ENCODE measurements at regions not wholly inside any gene's neighbourhood (a gene's known extent, or its start where the extent isn't known, plus 50 kb on each side); places are given as distances from the start of the nearest gene placed in this dataset.

DNA sequence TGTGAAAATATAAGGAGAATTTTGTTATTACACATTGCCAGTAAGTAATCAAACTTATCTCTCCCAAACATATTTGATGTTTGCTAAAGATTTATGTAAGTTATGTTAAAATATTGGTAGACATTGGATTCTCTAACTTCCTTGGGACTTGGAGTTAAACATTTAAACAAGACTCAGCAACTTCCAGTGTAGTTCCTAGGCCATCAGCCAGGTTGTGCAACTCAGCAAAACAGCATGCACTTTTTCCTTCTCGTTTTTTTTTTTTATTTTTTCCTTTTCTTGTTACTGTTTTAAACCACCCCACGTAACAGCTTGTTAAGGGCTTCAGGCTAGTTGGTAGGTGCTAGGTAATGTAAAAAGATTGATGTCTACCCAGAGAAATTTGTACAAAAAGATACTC, 510.4 kb downstream of the ANKRD50 start:
- DNase-seq: no peak

DNA sequence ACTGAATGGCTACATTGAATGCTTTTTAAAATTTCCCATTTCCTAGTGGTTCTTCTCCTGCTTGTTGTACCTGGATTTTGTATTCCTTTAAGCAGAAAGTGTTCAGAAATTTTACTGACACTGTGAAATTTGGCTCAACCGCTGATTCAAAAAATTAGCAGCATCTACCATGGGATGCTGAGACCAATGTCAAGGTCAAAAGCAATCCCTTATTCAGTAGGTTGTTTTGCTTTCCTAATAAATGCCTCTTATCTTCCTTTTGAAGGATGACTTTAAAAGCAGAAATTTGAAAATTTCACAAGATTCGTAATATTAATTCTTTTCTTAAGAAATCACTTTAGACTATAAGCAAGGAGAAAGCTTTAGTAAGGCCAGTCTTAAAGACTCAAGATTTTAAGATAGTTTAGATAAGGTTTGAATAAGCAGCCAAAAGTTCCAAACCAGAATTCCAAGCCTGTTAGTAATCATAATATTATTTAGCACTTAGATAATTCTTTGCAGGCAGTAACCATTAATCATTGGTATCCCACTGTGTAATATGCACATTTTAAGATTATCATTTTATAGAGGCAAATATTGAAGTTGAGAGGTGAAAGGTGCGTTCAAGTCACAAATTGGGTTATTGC, 508.8 kb downstream of the ANKRD50 start:
- no peak for DNase-seq

DNA sequence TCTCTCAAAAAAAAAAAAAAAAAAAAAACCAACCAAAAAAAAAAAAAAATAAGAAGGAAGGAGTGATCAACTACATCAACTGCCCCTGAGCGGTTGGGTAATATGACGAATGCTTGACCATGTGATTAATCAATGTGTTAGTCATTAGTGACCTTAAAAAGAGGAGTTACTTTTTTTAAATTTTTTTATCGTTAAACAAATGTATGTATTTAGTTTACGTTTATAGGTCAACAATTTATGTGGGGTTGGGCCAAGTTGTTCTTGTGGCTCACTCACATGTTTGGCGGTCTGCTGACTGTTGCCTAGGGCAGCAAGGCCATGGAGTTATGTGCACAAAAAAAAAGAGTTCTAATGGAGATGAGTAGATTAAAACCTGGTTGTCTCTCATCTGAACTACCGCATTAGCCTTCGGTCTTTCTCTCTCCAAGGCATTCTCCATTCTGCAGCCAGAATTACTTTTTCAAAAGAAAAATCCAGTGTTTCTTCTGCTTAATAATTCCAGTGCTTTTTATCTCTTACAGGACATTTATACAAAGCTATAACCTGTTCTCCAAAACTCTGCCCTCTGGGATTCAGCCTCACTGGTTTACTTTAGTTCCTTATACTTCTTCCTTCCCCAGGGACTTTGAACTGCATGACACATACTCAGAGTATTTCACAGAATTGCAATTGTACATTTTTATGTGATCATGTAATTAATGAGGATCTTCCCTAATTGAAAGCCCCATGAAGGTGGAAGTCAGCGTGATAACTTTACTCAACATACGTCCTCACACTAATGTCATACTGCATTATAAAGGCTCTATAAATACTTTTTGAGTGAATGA, 505.5 kb downstream of the ANKRD50 start:
- no peak for DNase-seq

DNA sequence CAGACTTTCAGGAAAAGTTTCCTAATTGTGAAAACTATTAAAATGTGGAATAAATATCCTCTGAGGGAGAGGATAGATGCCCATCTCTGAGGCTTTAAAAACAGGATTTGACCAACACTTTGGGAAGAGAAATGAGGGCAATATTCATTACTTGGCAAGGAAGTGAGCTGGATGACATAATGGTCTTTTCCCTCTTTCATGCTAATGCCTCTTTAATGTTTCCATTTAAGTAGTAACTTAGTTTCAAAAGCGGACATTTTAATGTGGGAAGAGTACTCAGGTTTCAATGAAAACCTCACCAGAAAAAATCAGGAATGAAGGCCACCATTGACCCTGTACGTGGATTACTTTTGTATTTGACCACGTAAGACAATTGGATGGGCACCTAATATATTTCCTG, 503.3 kb downstream of the ANKRD50 start:
- DNase-seq: no peak

DNA sequence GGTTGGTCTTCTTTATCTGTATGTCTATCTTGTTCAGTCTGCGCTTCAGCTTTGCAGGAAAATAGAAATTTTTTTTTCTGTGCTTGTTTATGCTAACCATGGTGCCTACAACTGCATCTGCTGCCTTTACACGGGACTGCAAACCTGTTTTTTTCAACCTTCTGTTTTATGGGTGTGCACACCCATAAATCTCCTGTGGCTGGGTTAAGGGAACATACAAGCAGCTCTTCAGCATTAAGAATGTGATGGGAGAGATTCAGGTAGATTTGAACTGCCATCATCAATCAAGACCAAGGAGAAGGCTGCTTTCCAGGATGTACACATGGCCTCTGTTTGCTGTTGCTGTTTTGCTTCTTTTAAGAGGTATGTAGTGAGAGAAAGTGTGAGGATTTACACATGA, 502.9 kb downstream of the ANKRD50 start:
- no peak for DNase-seq

DNA sequence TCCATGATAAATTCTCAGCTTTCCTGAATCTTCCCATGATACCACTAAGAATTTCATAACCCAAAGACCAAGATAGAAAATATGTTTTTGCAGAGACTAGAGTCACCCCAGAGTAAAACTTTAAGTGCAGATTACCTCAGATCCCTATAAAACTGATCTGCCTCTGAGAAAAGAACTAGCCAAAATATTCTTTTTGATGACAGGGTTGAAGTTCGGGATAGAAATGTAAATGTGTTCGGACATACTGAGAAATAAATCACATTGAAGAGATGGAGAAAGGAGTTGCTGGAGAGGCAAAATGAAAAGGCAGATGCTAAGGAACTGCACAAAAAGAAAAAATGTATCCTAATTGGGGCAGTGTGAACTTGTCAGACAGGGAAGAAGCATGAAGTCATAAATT, 501.8 kb downstream of the ANKRD50 start:
- no peak for DNase-seq

DNA sequence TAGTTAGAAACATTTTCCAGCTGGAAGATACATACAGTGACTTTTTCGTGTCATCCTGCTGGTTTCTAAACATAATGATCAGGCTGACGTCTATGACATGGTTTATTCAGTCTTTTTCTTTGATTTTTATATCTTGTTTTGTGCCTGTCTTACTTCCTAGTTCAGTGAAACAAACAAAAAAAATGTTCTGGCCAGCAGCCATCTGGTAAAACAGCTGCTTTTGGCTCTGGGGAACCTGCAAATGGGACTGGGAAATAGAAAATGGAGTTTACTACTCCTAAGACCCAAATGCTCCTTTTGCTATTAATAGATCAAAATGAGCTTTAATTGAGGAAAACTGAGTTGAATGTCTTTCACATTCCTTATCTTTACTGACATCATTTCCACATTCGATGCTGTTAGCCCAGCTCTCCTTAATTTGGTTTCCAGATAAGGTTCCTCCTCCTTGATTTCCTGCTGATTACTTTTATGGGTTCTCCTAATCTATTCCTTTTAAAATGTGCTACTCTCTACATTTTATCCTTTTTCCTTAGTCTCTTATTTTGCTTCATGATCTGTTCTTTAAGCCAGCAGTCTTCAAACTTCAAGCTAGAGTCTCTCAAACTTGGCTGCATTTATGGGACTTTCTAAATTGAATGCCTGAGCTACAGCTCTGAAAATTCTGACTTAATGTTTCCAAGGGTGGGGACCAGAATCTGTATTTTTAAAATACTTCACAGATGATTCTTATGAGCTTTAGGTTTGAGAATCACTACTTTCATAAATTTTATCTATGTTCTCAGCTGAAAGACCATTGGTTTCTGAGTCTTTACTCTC, 499.5 kb downstream of the ANKRD50 start:
- DNase-seq: no peak

DNA sequence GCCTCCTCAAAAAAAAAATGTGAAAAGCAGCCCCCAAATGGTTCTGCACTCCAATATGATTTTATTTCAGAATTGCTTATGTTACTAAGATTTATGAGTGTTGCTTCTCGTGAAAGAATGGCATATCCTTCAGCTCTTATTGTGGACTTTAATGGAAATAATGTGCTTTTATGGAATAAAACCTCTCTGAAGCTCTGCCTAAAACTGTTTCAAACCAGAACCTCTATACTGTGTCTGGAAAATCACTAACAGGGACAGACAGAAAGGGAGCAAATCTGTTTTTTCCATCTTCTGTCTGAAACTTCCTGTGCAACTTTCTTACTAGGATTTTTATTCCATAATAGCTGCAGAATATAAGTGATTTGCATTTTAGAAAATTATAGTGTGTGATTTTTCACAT, 493.1 kb downstream of the ANKRD50 start:
- DNase-seq: no peak

DNA sequence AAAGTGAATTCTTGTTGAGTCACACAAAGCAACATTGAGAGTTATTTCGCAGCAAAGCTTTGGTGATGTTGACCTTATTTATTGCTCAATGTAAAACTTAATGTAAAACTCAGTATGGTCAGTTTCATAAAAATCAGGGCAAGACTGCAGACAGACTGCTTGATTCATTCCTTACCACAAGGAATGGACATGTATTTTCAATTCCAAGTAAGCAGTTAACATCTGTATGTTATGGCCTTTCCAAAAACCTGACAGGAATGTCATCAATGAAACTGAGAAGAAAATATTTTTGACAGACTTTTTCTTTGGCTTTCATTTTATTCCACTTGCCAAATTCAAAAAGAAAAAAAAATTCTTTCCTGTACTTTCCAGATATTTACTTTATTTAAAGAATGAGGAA, 488.3 kb downstream of the ANKRD50 start:
- no peak for DNase-seq

DNA sequence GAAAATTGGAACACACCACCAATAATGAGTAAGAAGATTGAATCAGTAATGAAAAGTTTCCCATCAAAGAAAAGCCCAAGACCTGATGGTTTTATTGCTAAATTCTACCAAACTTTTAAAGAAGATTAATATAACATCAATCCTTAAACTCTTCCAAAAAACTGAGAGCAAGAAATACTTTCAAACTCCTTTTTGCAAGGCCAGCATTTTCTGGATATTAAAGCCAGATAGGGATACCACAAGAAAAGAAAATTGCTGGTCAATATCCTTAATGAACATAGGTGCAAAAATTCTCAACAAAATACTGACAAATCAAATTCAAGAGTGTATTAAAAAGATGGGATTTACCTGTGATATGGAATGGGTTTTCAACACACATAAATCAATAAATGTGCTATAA, 484.6 kb downstream of the ANKRD50 start:
- no peak for DNase-seq

DNA sequence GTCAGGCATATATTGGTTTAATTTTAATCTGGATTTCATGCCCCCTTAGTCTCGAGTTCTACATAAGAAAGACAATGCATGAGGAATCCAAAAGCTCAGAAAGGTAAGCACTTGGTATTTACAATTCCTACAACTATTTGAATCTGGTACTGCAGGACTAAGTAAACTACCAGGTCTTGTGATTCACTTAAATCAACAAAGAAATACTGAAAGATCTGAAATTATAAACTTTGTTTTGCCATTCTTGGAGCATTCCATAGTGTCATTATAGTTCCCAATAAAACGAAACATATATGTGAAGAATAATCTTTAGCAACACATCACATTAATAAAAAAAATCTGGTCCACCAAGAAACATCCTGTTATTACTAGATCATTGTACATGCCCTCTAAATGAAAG, 482.3 kb downstream of the ANKRD50 start:
- DNase-seq: no peak

DNA sequence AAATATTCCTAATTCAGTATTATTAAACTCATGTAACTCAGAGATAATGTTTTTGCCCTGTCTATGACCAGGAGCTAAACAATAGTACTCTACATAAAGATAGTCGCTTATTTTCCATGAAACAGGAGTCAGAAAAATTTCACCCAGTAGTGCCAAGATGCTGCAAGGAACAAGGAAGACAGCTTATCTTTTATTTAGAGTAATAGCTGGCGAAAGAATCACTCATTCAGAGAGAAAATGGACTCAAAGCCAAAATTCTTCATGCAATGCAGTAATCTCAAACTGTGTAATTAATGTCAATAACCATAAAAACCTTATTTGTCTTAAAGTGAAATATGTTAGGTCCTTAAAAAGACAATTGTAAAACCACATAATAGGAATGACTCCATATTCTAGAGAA, 477.8 kb downstream of the ANKRD50 start:
- DNase-seq: no peak

DNA sequence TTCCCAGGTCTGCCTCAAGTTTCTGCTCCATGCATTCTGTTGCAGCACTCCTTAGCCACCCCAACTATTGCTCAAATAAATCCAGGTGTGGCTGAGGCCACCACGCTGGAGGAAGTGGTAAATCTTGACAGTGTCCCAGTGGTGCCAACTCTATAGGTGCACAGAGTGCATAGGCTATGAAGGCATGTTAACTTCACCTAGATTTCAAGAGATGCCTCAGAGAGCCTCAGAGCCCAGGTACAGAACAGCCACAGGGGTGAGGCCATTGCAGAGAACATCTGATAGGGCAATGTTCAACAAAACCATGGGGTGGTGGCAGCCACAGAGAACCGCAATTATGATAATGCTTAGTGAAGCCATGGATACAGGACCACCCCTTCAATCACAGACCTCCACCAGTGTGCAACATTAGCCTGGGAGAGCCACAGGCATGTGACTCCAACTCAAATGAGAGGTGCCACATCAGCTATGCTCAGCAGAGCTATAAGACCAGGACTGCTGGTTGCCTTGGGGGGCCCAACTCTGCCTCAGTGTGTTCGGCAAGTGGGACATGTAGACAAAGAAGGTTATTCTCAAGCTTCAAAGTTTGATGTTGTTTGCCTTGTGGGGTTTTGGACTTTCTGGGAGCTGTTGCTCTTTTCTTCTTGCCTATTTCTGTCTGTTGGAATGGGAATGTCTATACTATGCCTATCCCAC, 468.7 kb downstream of the ANKRD50 start:
- no peak for DNase-seq

DNA sequence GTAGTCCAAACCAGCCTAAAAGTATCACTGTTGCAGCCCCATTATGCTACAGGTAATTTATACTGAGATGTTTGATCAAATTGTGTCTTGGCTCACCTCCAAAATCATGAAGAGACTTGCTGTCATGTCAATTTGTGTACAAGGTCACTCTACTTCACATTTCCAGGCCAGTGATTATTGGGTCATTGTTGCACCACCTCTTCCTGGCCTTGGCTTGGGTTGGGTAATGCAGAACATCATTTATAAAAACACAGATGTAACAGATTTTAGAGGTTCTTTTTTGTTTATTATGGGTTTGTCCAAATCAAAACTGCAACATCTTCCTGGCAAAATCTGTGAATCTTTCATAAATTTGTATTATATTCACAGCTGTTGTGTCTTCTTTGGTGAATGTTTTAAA, 459.5 kb downstream of the ANKRD50 start:
- DNase-seq: peak; percentile 10

DNA sequence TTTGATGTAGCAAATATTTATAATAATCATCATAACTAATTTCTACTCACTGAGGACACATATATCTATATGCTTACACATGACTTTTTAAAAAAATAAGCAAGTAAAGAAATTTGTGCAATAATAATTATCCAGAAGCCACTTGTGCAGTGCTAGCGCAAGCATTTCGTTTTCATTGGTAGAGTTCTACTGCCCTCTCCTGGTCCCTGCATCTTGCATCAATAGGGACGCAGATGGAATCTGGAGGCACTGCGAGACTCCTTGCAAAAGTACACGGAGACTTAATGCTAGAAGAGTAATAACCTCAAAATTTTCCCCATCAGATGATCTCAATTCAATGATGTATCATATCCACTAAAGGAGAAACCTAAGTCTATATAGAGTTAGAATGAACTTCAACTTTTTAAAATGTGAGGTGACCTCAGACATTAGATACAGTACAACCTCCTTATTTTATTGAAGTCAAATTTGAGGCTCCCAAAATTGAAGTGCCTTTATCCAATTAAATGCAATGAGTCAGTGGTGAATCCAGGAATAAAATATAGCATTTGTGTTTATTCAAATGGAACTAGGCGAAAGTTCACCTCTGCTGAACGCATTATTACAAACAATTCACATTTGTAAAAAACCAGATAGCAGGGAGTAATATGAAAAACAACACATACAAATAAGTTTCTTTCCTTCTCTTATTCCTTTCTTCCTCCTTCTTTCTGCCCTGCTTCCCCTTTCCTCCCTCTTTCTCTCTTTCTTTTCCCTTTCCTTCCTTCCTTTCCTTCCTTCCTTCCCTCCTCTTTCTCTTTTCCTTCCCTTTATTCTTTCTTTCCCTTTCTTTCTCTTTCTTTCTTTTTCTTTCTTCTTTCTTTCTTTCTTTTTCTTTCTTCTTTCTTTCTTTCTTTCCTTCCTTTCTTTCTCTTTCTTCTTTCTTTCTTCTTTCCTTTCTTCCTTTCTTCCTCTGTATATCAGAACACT, 450.0 kb downstream of the ANKRD50 start:
- DNase-seq: peak; percentile 22

DNA sequence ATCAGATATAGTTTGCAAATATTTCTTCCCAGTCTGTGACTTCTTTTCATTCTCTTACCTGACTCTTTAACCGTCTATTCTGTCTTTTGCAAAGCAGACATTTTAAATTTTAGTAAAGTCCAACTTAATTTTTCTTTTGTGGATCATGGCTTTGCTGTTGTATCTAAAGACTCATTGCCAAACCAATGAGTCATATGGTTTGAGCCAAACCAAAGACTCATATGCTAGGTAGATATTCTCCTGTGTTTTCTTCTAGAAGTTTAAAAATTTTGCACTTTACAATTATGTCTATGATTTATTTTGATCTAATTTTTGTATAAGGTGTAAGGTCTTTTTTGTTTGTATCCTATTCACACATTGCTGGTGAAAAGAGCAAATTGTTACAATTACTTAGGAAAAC, 446.8 kb downstream of the ANKRD50 start:
- no peak for DNase-seq

DNA sequence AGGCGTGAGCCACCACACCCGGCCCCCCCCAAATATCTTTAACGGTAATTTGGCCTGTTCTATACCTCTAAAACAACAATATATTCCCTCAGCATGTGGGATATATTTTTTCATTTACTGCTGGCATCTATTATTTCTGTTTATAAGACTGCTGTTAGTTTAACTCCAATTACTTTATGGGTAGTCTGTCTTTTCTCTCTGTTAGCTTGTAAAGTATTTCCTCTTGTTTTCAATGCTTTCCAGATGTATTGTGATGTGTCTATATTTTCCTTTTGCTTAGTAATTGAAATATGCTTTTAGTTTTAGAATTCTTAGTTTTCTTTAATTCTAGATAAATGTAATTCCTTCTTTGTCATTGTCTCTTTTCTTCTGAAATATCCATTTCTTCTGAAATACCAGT, 445.8 kb downstream of the ANKRD50 start:
- no peak for DNase-seq

DNA sequence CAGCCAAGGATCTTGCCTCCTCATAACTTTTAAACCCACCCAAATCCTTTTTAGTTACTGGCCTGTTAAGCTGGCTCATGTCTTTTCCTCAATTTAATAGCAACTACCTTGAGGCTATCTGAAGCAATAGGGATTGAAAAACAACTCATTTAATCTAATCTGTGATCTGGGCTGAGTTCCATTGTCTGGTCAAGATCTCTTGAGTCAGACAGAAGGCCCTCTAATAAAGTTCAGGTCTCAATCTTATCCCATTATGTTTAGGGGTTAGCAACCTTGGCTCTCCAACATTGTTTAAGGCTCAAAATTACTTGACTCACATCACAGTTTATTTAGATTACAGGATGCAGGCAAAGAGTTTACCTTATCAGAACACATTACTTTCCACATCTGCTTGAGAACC, 436.1 kb downstream of the ANKRD50 start:
- no peak for DNase-seq

DNA sequence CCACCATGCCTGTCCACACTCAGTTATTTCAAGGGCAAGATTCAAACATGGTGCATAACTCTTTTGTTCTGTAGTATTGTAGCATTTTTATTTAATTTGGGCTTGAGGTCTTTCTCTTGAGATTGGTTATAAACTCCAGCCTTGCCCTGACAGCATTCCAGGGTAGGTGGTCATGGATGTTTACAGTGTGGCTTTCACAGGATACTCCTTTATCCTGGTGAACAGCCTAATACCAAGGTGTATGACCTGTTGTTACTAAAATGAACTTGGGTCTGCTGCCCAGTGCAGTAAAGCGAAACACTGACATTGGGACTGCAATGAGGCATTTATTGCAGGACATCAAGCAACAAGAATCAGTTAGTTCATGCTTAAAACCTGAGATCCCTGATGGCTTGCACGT, 434.8 kb downstream of the ANKRD50 start:
- DNase-seq: no peak

DNA sequence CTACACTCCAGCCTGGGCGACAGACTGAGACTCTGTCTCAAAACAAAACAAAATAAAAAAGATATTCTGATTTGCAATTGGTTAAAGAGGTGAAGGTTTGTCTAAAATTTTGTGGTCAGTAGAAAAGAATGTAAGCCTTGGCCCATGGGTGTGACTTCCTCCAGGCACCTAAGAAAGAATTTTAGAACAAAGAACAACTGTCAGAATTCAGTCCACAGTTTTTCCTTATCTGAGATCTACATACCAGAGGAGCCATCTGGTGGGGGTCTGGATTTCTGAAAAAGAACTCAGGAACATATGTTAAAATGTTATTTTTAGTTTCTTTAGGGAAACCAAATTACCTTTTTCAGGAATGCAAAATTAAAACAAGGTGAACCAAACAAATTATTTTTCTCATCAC, 434.1 kb downstream of the ANKRD50 start:
- DNase-seq: no peak

DNA sequence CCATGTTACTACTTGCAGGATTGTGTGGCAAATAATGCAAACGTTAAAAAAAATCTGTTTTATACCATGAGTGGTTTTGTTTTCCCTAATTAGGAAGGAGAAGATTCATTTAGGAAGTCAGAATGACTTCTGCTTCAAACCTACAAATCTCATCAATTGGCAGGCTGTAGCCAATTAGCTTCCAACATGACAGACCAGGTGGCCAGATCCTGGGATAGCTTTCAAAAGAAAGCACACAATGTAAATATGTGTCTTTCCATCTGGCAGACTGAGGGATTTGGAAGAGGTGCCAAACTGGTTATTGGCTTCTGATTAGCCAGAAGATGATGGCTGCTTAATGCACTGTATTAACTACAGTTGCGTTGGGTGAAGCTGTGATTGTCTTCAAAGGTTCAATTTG, 432.8 kb downstream of the ANKRD50 start:
- no peak for DNase-seq

DNA sequence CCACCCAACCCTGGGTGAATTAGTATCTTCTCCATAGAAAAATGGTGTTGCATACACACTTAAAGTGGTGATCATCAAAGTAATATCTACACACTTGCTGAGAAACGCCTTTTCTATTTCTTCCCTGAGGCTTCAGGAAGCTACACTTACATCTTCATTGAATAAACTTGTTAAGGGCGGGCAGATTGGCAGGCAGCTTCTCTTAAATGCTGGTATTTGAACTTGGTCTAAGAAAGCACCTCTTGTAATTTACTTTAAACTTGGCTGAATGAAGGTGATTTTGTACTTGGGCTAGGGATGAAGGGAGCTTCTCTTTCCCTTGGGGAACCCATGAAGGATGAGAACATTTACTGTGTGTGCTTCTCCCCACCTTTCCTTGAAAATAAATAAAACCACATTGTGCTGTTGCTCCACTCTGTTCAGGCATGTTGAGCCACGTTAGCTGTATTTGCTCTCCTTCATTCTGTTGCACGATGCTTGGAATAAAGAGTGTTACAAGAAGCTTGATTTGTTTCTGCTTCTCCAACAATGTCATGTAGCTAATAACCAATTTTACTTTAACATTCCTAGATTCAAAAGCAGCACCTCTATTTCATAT, 430.1 kb downstream of the ANKRD50 start:
- no peak for DNase-seq

Data from NCI-H510A (cell line).